DOHH2 (cell line): ENCODE measurements at regions not wholly inside any gene's neighbourhood (a gene's known extent, or its start where the extent isn't known, plus 50 kb on each side); places are given as distances from the start of the nearest gene placed in this dataset.

Experiments used
- H3F3A ChIP-seq: fragments of 200-600 bp; sonication (generic), shearing (Covaris generic); 2 replicates; pipeline ENCODE4 v1.6.0; 2016; ENCODE audit warnings: antibody characterized with exemption, mild to moderate bottlenecking; ENCODE audit not compliant: control insufficient read depth, insufficient read depth
- H3K27ac ChIP-seq: fragments of 200-600 bp; sonication (generic); 2 replicates; pipeline ENCODE4 v1.5.1; 2014; ENCODE audit warnings: low read depth, mild to moderate bottlenecking, low read length, moderate library complexity
- H3K27me3 ChIP-seq: fragments of 200-600 bp; sonication (generic); 2 replicates; pipeline ENCODE4 v1.6.1; 2014; ENCODE audit warnings: mild to moderate bottlenecking, low read length, mixed read lengths; ENCODE audit not compliant: control insufficient read depth
- H3K36me3 ChIP-seq: fragments of 200-600 bp; sonication (generic); 2 replicates; pipeline ENCODE4 v1.6.1; 2014; ENCODE audit warnings: mild to moderate bottlenecking, low read length, moderate library complexity, mixed read lengths; ENCODE audit not compliant: control insufficient read depth
- H3K4me1 ChIP-seq: fragments of 200-600 bp; sonication (generic); 2 replicates; pipeline ENCODE4 v1.6.1; 2014; ENCODE audit warnings: mild to moderate bottlenecking, low read length, mixed read lengths; ENCODE audit not compliant: control insufficient read depth
- H3K4me2 ChIP-seq: fragments of 200-600 bp; sonication (generic); 2 replicates; pipeline ENCODE4 v1.6.0; 2014; ENCODE audit warnings: mild to moderate bottlenecking, low read length, moderate library complexity
- H3K4me3 ChIP-seq: fragments of 200-600 bp; sonication (generic); 2 replicates; pipeline ENCODE4 v1.5.1; 2014; ENCODE audit warnings: mild to moderate bottlenecking, low read length, mixed read lengths
- H3K79me2 ChIP-seq: fragments of 200-600 bp; sonication (generic); 2 replicates; pipeline ENCODE4 v1.6.1; 2014; ENCODE audit warnings: mild to moderate bottlenecking, low read length, mixed read lengths; ENCODE audit not compliant: control insufficient read depth
- H3K9me2 ChIP-seq: fragments of 200-600 bp; sonication (generic); replicated peaks from 2 replicates; pipeline ENCODE4 v1.6.1; 2014; ENCODE audit warnings: mild to moderate bottlenecking, low read length, mixed read lengths; ENCODE audit not compliant: control insufficient read depth
- H3K9me3 ChIP-seq: fragments of 200-600 bp; sonication (generic); 2 replicates; pipeline ENCODE4 v1.6.1; 2014; ENCODE audit warnings: antibody characterized with exemption, low read length, mixed read lengths; ENCODE audit not compliant: control insufficient read depth, insufficient read depth
- H4K20me1 ChIP-seq: fragments of 200-600 bp; sonication (generic); 2 replicates; pipeline ENCODE4 v1.6.0; 2014; ENCODE audit warnings: low read depth, mild to moderate bottlenecking, antibody characterized with exemption, low read length, moderate library complexity; ENCODE audit not compliant: control insufficient read depth, insufficient read depth
- EZH2phosphoT487 ChIP-seq: fragments of 200-600 bp; sonication (generic); IDR thresholded peaks from 2 replicates; pipeline ENCODE4 v1.6.1; 2017; ENCODE audit warnings: borderline replicate concordance, mild to moderate bottlenecking, antibody characterized with exemption, low read length, moderate library complexity, mixed read lengths
- TF ChIP-seq, protein P1 (sequence below): fragments of 200-600 bp; sonication (generic); IDR thresholded peaks from one replicate; pipeline ENCODE4 v1.5.1; 2014; ENCODE audit warnings: antibody characterized with exemption, mild to moderate bottlenecking, low read depth, low read length; ENCODE audit not compliant: poor library complexity, severe bottlenecking

DNA sequence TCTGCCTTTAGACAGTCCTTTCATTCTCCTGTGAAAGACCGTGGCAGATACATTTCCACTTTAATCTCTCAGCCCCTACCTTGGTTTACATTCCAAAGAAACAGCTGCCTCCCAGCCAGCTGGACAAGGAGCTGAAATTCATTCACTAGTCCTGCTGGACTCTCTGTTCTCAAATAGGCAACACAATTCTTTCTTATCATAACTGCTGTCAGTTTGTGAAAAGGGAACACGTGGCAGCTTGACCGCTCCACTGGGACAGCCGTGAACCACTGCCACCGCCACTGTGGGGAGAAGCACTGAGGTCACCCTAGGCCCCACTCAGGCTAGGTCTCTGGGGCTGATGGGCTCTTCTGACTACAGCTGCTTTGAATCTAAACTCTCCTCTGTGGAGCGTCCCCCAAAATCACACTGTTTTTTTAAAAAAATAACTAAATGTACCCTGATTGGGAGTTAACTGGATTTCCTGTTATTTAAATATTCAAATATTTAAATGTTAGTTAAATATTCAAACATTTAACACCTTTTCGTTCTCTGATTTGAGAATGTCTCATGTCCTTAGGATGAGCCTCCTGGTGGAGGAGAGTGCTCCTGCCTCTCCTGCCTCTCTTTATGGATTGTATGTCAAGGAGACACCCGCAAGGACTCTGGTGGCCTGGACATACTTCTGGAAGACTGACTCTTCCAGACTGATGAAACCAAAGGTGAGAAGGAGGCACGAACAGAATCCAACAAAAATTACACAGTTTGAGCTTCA is 120.1 kb downstream of the BOD1 start:
- Histone ChIP-seq H3K9me2 (no peaks in the 10 kb centered on the region), H3K27ac (no peak overlapping the region), H3K9me3 (no peaks in the 10 kb centered on the region), H3K4me2 (no peak overlapping the region), H4K20me1 (no peaks in the 10 kb centered on the region), H3F3A (no peaks in the 10 kb centered on the region), H3K36me3 (no peaks in the 10 kb centered on the region), H3K79me2 (no peaks in the 10 kb centered on the region), H3K4me3 (no peak overlapping the region), H3K4me1 (no peaks in the 10 kb centered on the region), H3K27me3 (0 out of 2 replicates have a peak, but pooled peaks cover 4% of the 10 kb centered on the region)
- no peak for TF ChIP-seq EZH2phosphoT487
- TF ChIP-seq, protein P1, sequence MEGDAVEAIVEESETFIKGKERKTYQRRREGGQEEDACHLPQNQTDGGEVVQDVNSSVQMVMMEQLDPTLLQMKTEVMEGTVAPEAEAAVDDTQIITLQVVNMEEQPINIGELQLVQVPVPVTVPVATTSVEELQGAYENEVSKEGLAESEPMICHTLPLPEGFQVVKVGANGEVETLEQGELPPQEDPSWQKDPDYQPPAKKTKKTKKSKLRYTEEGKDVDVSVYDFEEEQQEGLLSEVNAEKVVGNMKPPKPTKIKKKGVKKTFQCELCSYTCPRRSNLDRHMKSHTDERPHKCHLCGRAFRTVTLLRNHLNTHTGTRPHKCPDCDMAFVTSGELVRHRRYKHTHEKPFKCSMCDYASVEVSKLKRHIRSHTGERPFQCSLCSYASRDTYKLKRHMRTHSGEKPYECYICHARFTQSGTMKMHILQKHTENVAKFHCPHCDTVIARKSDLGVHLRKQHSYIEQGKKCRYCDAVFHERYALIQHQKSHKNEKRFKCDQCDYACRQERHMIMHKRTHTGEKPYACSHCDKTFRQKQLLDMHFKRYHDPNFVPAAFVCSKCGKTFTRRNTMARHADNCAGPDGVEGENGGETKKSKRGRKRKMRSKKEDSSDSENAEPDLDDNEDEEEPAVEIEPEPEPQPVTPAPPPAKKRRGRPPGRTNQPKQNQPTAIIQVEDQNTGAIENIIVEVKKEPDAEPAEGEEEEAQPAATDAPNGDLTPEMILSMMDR: no peak

DNA sequence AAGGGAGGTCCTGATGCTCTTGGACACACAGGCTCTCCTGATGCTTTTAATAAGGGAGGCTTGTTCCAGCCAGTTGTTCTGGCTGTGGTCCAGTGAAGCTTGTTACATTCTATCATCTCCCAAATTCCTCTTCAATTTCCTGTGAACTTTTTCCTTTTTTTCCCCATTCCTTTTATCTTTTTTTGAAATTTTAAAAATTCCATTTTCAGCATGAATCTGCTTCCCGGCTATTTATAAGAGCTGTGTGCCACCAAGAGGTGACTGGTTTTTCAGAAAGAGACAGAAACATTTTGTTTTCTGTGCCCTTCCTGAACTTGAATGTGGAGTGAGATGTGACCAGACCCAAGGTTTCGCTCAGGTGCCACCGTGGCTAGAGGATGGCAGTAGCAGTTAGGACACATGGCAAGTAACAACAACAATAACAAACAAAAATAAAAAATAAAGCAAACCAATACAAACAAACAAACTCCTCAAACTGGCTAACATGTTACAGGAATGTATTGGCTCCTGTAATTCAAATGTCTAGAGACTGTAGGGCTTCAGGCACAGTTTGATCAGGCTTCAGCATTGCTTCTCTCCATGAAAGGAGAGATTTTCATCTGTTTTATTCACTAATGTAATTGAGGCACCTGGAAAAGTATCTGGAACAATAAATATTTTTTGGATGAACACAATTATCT is 121.1 kb downstream of the BOD1 start:
- Histone ChIP-seq H3K36me3 (no peaks in the 10 kb centered on the region), H3K79me2 (no peaks in the 10 kb centered on the region), H3K4me2 (no peak overlapping the region), H3K27me3 (0 out of 2 replicates have a peak, but pooled peaks cover 4% of the 10 kb centered on the region), H3K9me3 (no peaks in the 10 kb centered on the region), H3F3A (no peaks in the 10 kb centered on the region), H3K27ac (no peak overlapping the region), H3K4me3 (no peak overlapping the region), H3K9me2 (no peaks in the 10 kb centered on the region), H4K20me1 (no peaks in the 10 kb centered on the region), H3K4me1 (no peaks in the 10 kb centered on the region)
- no peak for TF ChIP-seq EZH2phosphoT487
- TF ChIP-seq, protein P1: no peak

DNA sequence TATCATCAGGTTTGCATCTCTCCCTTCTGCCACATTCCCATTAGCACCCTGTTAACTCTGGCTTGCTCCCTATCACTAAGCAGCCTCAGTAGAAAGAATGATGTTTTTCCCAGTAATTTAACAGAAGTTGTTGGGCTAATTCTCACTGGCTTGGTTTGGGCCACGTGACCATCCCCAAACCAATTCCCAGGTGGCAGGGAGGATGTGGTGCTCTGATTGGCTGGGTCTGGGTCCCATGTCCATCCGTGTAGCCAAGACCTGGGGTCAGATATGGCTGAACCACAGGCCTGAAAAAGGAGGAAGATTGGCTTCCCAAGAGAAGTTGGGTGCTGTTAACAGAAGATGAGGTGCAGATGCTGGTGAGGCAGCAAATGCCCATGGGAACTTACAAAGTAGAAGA is 122.0 kb downstream of the BOD1 start:
- Histone ChIP-seq H3K9me2 (no peaks in the 10 kb centered on the region), H3K4me1 (no peaks in the 10 kb centered on the region), H3K4me3 (no peak overlapping the region), H3F3A (no peaks in the 10 kb centered on the region), H3K4me2 (no peak overlapping the region), H3K27me3 (0 out of 2 replicates have a peak, but pooled peaks cover 4% of the 10 kb centered on the region), H3K9me3 (no peaks in the 10 kb centered on the region), H3K36me3 (no peaks in the 10 kb centered on the region), H3K27ac (no peak overlapping the region), H3K79me2 (no peaks in the 10 kb centered on the region), H4K20me1 (no peaks in the 10 kb centered on the region)
- TF ChIP-seq EZH2phosphoT487: no peak
- TF ChIP-seq, protein P1: no peak
